ENCODE measurements at regions not wholly inside any gene's neighbourhood (a gene's known extent, or its start where the extent isn't known, plus 50 kb on each side); places are given as distances from the start of the nearest gene placed in this dataset.

GRCh38 chr6:14431385-14432330 is 314.1 kb downstream of the CD83 start:
- DNase-seq (ENCODE audit: low read depth in 2 of 2): no peak

- DNase-seq (ENCODE audit: low read depth in 2 of 2): no peak
Measured at GRCh38 chr6:14434916-14435690, 317.5 kb downstream of the CD83 start.

- DNase-seq (ENCODE audit: low read depth in 2 of 2): no peak
Measured at GRCh38 chr6:14436592-14437132, 319.1 kb downstream of the CD83 start.

- no peak for DNase-seq (ENCODE audit: low read depth in 2 of 2)
Measured at GRCh38 chr6:14439419-14439818, 321.8 kb downstream of the CD83 start.

DNA sequence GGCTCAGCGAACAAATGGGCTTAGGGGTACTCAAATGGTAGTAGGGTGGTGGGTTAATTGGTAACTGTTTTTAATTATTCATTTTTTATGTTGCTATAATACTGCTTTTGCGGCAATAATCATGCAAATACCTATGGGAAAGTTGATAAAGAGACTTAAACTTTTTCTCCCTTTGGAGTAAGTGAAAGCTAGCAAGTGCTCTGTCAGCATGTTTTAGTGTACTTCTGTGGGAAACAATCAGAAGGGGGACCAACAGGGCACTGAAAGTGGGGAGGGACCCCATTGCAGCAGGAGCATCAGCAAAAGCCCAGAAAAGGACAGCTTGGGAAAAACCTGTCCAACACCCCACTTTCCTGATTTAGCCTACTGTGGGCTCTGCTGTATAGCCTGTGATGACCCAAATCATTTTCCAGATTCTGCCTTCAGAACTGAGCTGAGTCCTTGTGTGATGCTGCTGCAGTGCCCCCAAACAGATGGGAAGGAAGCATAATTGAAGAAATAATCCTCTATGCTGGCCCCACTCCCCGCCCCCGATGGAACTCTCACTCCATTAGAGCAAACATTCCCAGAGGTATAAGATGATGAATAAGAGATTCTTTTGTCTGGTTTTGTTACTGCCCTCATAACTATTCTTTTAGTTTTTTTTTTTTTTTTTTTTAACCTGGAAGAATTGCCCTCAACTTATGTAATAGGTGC is 322.8 kb downstream of the CD83 start:
- DNase-seq (ENCODE audit: low read depth in 2 of 2): no peak

DNA sequence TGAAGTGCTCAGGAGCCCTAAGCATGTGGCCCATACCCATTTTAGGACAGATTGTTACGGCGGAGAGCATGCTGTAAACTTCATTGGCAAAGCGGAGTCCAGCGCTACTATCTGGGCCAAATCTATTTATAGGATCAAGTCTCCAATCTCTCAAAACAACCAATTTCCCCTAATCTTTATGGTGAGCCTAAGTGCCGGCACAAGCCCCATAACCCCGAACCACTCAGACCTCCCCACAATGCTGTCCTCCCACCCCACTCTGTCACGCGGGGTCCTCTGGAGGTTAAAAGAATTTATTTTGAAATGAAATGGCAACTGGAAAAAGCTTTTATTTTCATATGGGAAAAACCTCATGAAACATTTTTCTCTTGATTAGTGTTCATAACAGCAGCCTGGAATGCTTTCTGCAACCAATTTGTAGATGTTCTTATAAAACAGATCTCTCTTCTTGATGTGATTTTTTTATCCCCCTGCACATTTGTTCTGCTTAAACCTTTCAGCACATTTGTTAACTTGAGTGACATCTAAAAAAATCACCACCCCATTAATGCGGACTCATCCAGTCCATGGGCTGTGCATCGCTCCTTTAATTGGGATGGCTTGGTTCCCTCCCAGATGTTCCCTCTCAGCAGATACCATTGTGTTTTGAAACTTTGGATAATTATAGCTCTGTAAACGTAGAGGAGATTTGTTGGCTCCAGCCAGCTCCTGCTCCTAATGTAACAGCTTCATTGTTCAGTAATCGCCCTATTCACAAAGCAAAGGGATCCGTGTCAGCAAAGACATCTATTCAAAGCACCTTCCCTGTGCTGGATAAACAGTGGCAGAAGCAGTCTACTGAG is 323.6 kb downstream of the CD83 start:
- no peak for DNase-seq (ENCODE audit: low read depth in 2 of 2)

GRCh38 chr6:14442242-14442641 is 324.7 kb downstream of the CD83 start:
- DNase-seq (ENCODE audit: low read depth in 2 of 2): no peak

DNA sequence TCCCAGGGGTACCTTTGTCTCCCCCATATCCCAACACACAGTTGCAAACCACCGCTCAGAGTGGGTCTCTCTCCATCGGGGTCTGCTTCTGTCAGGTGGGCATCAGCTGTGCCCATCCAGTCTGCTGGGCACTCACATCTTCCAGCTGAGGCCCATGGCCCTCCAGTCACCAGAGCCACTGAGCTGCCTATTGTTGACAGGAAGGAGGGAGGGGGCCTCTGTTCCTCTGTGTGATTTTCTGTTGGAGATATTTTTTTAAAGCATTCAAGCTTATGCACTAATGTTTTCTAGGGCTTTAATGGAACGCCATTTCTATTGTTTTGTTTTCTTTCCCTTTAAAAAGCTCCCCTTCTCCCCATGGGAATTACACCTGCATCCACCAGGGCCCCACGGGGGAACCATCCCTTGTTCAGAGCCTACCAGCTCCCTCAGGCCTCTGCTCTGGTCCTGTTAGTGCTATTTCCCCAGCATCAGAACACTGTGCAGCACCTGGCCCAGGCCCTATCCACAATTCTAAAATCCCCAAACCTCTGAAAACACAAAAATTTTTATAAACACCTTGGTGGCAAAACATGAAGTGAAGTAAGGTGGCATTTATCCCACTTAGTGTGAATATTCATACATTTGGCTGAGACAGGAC is 326.2 kb downstream of the CD83 start:
- DNase-seq (ENCODE audit: low read depth in 2 of 2): no peak

GRCh38 chr6:14444295-14444972 is 326.9 kb downstream of the CD83 start:
- DNase-seq (ENCODE audit: low read depth in 2 of 2): no peak

DNA sequence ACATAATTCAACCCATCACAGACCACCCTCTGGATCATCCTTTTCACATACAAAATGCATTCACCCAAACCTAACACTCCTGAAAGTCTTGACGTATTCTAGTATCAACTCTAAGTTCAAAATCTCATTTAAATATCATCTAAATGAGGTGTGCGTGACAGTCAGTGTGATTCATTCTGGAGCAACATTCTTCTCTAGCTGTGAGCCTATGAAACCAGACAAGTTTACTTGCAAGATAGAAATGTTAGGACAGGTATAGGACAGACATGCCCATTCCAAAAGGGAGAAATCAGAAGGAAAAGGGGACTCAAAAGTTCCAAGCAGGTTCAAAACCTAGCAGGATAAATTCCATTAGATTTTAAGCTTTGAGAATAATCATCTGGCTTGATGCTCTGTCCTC is 329.7 kb downstream of the CD83 start:
- no peak for DNase-seq (ENCODE audit: low read depth in 2 of 2)

- DNase-seq (ENCODE audit: low read depth in 2 of 2): no peak
Measured at GRCh38 chr6:14448246-14448645, 330.7 kb downstream of the CD83 start.

DNA sequence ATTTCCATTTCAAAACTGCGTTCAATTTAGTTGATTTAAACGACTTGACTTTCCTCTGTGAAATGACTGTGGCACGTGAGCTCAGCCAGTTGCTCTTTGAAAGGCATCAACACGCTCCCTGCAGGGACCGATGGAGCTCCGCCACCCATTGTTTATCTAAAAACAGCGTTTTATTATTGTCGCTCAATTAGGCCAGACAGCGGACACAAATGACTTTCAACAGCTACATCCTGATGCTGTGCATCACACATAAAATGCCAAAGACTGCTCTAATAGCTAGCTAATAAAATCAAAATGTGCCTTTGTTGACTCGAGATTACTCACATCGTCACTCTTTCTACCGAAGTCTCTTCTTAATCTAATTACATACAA is 332.5 kb downstream of the CD83 start:
- no peak for DNase-seq (ENCODE audit: low read depth in 2 of 2)

GRCh38 chr6:14450578-14450977 is 333.0 kb downstream of the CD83 start:
- DNase-seq (ENCODE audit: low read depth in 2 of 2): no peak

DNA sequence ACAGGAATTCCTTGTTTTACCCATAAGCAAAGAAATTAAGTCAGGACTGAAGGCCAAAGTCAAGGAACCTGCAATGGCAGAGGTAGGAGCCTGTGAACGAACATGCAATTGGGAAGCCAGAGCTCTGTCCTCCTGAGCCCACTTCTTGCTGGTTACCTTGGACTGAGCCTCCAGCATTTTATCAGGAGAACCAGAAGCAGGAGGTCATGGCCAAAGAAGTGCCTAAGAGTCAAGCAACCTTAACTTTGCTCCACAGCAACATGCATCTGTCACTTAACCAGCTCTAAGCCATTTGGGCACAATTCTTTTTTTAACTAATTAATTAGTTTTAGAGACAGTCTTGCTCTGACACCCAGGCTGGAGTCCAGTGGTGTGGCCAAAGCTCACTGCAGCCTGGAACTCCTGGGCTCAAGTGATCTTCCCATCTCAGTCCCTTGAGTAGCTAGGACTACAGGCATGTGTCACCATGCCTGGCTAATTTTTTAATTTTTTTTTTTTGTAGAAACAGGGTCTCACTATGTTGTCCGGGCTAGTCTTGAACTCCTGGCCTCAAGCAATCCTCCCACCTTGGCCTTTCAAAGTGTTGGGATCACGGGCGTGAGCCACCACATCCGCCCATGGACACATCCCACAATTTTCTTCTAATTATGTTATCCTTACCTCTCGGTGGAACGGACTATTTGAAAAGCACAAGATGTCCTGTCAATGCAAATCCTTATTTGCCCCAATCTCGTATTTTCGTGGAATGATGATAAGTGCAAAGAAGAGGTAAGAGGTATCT is 334.2 kb downstream of the CD83 start:
- DNase-seq (ENCODE audit: low read depth in 2 of 2): no peak

DNA sequence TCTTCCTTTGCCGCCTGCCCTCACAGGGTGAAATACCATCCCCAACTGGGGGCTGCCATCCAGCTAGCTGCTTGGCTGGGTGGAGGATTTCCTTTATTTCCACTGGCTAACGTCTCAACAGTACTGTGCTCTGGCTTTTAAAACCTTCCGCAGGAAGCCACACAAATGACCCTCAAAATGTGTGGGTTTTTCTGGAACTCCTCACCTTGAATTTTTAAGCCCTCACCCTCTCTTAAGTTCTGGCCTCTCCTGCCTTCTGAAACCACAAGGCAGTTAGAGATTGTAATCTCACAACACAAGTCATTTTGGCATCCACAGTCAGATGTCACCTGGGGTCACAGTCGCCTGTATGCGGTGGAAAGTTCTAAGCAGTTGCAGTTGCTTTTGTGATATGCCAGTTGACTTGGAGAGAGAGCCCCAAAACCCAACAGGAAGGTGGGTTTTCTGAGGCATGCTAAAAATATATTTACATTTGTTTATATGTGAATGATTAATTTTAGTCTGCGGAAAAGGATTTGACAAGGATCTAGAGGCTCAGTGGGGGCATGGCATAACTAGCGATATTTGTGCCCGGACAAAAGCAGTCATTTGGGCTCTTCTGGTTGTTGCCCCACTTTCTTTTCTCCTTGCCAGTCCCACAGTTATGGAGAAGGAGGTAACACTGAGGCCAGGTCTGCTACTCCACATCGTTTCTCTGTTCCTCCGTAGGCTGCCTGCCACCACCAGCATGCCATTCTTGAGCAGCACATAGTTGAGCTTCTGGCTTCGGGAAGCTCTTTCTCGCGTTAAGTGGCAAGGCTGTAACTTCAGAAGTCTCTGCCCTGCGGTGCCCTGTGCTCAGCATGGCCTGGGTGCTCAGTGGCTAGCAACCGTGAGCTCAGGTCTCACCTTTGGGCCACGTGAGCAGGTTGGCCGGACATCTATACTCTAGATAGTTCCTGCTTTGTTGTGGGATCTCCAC is 335.3 kb downstream of the CD83 start:
- peak; percentile 66 to 76 for DNase-seq (ENCODE audit: low read depth in 2 of 2)

DNA sequence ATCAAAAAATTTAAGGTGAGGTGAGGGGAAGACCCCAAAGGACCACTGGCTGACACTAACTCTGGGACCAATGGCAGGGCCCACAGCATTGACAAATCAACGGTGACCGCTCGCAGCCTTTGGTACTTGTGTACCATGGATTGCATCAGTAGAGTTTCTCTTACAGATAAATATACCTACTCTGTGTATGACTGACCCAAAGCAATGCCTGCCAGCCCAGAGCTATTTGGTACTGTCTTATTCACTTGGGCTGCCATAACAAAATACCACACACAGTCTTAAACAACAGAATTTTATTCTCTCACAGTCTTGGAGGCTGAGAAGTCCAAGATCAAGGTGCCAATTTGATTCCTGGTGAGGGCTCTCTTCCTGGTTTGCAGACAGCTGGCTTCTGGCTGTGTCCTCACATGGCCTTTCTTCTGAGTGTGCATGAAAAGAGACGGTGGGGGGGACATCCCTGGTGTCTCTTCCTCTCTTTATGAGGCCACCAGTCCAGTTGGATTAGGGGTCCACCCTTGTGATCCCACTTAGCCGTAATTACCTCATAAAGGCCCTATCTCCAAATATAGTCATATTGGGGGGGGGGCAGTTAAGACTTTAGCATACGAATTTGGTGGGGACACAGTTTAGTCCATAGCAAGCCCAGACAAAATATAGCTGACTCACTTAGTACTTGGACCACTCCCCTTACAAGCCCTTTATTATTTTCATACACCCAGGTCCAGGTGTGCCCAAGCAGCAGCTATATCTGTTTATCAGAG is 336.3 kb downstream of the CD83 start:
- DNase-seq (ENCODE audit: low read depth in 2 of 2): no peak

DNA sequence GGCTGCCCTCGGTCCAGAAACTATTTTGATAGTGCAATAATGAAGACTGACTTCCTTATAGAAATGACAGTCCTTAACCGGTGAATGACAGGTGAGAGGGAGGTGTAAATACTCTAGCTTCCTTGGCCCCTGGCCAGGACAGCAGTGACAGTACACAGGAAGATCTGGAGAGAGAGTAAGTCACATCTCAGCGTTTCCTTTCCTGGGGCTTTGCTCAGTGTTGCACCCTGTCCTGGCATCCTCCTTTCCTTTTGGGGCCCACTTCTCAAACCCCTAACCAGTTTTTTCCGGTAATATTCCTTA is 336.9 kb downstream of the CD83 start:
- peak in 1 of 2 donors; percentile 31 for DNase-seq (ENCODE audit: low read depth in 2 of 2)

- no peak for DNase-seq (ENCODE audit: low read depth in 2 of 2)
Measured at GRCh38 chr6:14455427-14455826, 337.9 kb downstream of the CD83 start.
